ENCODE measurements at regions not wholly inside any gene's neighbourhood (a gene's known extent, or its start where the extent isn't known, plus 50 kb on each side); places are given as distances from the start of the nearest gene placed in this dataset.

DNA sequence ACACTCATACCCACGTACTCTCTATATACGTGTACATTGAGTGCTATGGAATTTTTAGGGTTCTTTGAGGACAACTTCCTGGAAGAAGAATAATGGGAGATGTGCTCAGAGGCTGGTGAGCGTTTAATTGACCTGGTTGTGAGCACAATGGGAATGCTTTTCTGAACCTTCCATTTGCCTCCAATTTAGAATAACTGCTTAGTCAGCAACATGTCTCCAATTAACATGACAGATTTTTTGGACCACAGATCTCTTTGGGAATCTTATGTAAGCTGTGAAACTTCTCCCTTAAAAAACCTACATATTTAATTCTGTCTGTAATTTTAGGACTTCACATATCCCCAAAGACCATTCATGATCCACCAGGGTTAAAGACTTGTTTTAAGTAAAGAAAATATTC is 166.7 kb upstream of the TNP1 start:
- H3K4me1 Mint-ChIP-seq, result no peaks in the 10 kb centered on the region
- DNase-seq, result no peak
- no peak overlapping the region for H3K27ac Mint-ChIP-seq
- no peaks in the 10 kb centered on the region for H3K9me3 Mint-ChIP-seq
- CTCF ChIA-PET, result no interaction called here
- no peak overlapping the region for H3K4me3 Mint-ChIP-seq
- H3K36me3 Mint-ChIP-seq, result no peaks in the 10 kb centered on the region
- H3K27me3 Mint-ChIP-seq, result peaks cover 19% of the 10 kb centered on the region

DNA sequence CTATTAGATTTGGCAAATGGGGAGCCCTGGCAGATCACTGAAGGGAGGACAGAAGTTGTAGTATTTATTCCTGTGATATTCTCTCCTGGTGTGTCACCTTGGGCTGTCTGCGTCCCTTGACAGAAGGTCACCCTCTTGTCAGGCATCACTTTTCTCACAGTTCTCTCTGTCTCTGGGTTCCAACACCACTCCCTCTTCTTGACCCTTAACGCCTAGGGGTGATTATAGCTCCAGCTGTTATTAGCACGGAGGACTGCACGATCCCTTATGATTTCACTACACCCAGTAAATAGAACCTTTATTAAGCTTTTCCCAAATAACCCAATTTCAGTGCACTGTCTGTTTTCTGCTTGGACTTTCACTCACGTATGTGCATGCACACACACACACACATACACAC is 166.3 kb upstream of the TNP1 start:
- H3K4me1 Mint-ChIP-seq, result no peaks in the 10 kb centered on the region
- DNase-seq, result no peak
- peaks cover 22% of the 10 kb centered on the region for H3K27me3 Mint-ChIP-seq
- H3K27ac Mint-ChIP-seq, result no peak overlapping the region
- H3K4me3 Mint-ChIP-seq, result no peak overlapping the region
- no peaks in the 10 kb centered on the region for H3K9me3 Mint-ChIP-seq
- no peaks in the 10 kb centered on the region for H3K36me3 Mint-ChIP-seq
- CTCF ChIA-PET, result no interaction called here

DNA sequence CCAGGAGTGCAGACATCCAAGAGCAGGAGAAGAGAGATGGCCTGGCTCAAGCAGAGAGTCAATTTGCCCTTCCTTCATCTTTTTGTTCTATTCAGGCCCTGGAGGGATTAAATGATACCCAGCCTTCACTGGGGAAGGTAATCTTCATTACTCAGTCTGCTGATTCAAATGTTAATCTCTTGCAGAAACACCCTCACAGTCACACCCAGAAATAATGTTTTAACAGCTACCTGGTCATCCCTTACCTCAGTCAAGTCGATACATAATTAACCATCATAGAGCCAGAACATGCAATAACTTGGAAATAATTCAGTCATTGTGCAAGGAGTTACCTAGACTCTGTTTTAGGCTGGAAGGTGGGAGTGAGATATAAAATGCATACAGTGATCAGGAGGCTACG is 163.7 kb upstream of the TNP1 start:
- no peaks in the 10 kb centered on the region for H3K9me3 Mint-ChIP-seq
- H3K4me1 Mint-ChIP-seq, result no peaks in the 10 kb centered on the region
- CTCF ChIA-PET, result no interaction called here
- no peak for DNase-seq
- H3K4me3 Mint-ChIP-seq, result no peak overlapping the region
- H3K36me3 Mint-ChIP-seq, result no peaks in the 10 kb centered on the region
- peaks cover 4% of the 10 kb centered on the region for H3K27me3 Mint-ChIP-seq
- no peak overlapping the region for H3K27ac Mint-ChIP-seq

DNA sequence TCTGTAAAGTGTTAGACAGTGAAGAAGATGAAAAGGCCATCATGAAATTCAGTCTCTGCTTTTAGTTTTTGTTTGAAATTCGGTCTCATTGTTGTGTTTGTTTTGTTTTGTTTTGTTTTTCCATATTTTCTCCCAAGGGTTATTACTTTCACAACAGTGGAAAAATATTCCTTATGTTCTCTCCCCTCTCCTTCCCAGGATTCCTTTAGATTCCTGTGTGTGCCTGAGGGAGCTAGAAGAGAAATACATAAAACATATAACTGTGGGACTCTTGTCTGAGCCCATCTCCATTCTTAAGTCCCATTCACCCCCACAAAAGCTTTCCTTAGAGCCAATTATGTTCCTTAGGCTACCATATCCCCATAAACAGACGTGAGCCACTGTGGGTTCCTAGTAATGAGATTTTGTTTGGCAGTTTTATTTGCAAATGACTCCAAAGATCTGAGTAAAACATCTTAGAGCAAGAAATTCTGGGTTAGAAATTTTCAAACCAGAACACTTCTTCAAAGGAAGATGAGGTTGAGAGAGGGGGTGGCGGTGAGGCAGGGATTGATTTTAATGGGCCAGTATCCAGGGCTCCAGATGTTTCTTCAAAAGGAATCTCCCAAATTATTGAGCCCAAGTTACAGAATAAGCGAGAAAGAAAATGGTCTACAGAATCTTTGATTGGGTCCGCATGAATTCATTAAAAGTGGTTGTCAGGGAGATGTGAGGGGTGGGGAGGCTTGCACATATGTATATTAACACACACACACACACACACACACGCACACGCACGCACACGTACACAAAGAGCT is 157.8 kb upstream of the TNP1 start:
- Mint-ChIP-seq H3K9me3 (no peaks in the 10 kb centered on the region), H3K4me3 (no peak overlapping the region), H3K27ac (no peak overlapping the region), H3K36me3 (no peaks in the 10 kb centered on the region), H3K27me3 (peaks cover 39% of the 10 kb centered on the region), H3K4me1 (no peaks in the 10 kb centered on the region)
- CTCF ChIA-PET, result interaction anchor here (1.0 kb wide), 1 partner anchor 149 kb away, joined by 3 read pairs; no protein-coding TSS in a partner anchor
- DNase-seq, result no peak

DNA sequence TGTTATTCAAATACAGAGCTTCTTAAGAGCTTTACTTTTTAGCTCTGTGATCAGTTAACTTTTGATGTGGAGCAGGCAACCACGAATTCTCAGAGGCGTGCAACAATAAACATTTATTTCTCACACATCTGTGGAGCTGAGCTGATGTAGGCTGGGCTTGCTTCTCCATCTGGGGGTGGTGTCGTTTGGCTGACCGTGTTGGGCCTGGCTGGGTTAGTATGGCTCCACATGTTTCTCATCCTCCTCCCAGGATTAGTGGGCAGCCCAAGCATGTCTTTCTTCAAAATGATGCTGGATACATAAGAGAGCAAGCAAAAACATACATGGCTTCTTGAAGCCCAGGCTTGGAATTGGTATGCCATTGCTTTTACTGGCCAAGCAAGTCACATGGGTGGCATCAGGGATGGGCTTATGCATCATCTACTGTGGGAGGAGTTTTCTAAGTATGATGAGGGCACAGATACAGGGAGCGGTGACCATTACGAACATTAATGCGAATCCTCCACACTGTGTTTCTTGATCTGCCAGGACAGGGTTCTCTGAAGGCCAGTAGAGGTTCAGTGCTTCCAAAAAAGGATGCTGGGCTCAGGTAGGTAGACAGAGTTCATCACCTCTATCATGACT is 157.0 kb upstream of the TNP1 start:
- no peak overlapping the region for H3K4me3 Mint-ChIP-seq
- peak overlapping the region; percentile 65 for H3K27ac Mint-ChIP-seq
- H3K9me3 Mint-ChIP-seq, result no peaks in the 10 kb centered on the region
- CTCF ChIA-PET, result interaction anchor here (1.0 kb wide), 1 partner anchor 149 kb away, joined by 3 read pairs; no protein-coding TSS in a partner anchor
- no peaks in the 10 kb centered on the region for H3K4me1 Mint-ChIP-seq
- peaks cover 39% of the 10 kb centered on the region for H3K27me3 Mint-ChIP-seq
- DNase-seq, result no peak
- H3K36me3 Mint-ChIP-seq, result no peaks in the 10 kb centered on the region

DNA sequence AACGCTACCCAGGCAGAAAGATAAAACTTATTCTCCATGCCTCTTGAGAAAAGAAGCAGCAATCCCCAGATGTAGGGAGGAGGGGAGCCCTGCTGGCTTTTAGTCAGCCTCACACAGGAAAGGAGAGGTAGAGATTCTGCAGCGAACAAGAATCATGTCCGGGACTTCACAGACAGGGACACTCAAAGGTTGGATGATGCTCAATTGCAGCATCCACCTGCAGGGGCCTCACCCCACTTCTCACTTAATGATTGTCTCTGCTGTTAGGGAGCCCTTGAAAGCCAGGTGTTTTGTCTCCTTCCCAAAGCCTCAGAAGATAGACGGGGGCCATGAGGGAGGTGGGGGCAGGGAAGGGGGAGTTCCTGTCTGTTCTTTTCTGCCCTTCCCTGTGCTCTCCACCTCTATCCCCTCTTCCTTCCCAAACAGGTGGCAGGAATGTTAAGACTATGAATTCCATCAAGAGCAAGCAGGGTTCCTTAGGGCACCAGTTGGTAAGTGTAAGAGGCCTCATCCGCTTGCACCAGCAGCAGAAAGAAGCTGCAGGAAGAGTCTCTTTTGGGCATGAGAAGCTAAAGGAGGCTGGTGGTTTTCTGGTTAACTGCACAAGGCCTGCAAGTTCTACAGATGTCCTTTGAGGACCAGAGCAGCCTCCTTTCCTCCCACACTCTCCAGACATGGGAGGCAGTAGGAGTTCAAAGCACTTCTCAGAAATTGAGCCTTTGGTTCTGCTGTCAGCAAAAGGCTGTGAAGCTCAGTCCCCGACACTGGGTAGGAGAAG is 154.7 kb upstream of the TNP1 start:
- no peak for DNase-seq
- Mint-ChIP-seq H3K4me3 (no peak overlapping the region), H3K27ac (no peak overlapping the region), H3K9me3 (no peaks in the 10 kb centered on the region), H3K4me1 (no peaks in the 10 kb centered on the region), H3K36me3 (no peaks in the 10 kb centered on the region), H3K27me3 (peaks cover 36% of the 10 kb centered on the region)
- CTCF ChIA-PET, result no interaction called here

DNA sequence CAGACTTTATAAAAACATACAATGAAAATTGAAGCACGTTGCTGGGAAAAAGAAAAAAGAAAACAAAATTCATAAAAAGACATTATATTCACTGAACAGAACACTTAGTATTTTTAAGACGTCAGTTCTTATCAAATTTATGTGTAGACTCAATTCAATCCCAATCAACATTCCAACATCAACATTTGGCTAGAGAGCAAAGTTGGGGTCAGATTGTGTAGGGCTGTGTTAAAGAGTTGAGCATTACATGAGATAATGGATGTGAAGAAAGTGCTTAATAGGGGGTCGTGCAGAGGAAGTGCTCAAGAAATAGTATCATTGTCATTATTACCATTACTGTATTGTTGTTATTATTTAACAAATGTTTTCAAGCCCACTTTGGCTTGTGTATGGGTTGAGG is 154.1 kb upstream of the TNP1 start:
- Mint-ChIP-seq H3K9me3 (no peaks in the 10 kb centered on the region), H3K36me3 (no peaks in the 10 kb centered on the region), H3K27ac (no peak overlapping the region)

DNA sequence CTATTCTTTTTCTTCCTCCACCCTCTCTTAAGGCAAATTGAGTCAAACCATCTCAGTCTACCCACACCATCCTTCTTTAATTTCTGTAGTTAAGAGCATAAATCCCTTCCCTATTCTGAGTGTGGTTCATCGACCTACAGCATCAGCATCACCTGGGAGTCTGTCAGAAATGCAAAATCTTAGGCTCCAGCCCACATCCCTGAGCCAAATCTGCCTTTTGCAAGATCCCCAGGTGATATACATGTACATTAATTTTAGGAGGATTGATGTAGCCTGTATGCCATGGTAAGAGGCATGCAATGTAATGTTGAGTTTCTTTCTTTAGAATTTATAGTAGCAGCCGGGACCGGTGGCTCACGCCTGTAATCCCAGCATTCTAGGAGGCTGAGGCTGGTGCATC is 151.7 kb upstream of the TNP1 start:
- H3K27me3 Mint-ChIP-seq, result peaks cover 30% of the 10 kb centered on the region
- CTCF ChIA-PET, result no interaction called here
- no peaks in the 10 kb centered on the region for H3K36me3 Mint-ChIP-seq
- no peak for DNase-seq
- H3K4me1 Mint-ChIP-seq, result no peaks in the 10 kb centered on the region
- H3K4me3 Mint-ChIP-seq, result no peak overlapping the region
- H3K9me3 Mint-ChIP-seq, result no peaks in the 10 kb centered on the region
- no peak overlapping the region for H3K27ac Mint-ChIP-seq

More for the DNA sequence above, 154.1 kb upstream of the TNP1 start:
- Mint-ChIP-seq H3K27me3 (peaks cover 36% of the 10 kb centered on the region), H3K4me1 (no peaks in the 10 kb centered on the region), H3K4me3 (no peak overlapping the region)
- CTCF ChIA-PET, result no interaction called here
- DNase-seq, result no peak

DNA sequence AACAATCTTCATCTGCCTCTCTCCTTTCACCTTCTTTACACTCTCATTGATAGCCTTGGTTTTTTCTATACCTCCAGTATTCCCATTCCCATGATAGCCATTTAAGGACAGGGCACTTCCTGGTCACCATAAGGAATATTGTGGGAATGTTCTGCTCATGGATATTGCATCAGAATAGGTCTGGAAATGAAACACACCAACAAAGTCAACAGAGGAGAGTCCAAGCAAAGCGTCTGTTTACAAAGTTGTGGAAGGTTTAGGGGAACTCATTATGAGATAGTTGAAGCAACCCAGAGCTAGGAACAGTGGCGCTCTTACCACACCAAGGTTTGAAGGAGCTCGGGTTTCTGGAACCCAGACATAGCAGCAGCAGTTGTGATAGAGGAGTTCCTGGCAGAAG is 150.3 kb upstream of the TNP1 start:
- CTCF ChIA-PET, result no interaction called here
- Mint-ChIP-seq H3K27me3 (peaks cover 28% of the 10 kb centered on the region), H3K36me3 (no peaks in the 10 kb centered on the region), H3K27ac (no peak overlapping the region), H3K4me1 (no peaks in the 10 kb centered on the region), H3K4me3 (no peak overlapping the region), H3K9me3 (no peaks in the 10 kb centered on the region)
- no peak for DNase-seq

DNA sequence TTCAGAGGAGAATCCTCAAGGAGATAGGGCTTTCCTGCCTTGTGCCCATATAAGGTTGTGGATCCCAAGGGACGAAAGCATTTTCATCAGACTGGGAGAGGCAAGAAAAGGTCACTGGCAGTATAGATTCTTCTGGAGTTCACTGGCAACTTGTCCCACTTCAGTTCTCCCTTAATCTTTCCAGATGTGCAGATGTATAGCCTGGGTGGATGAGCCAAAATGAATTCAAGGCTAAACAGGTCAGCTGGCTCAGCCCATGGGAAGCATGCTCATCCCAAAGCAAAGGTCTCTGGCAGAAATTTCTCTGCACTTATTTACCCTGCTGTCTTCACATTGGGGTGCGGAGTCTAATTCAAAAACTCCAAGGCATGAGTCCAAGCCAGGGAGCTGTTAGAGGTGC is 148.9 kb upstream of the TNP1 start:
- CTCF ChIA-PET, result interaction anchor here (1.4 kb wide), 1 partner anchor 642 kb away, joined by 3 read pairs; no protein-coding TSS in a partner anchor
- no peaks in the 10 kb centered on the region for H3K9me3 Mint-ChIP-seq
- H3K36me3 Mint-ChIP-seq, result no peaks in the 10 kb centered on the region
- H3K27ac Mint-ChIP-seq, result no peak overlapping the region
- no peaks in the 10 kb centered on the region for H3K4me1 Mint-ChIP-seq
- H3K4me3 Mint-ChIP-seq, result no peak overlapping the region
- peaks cover 15% of the 10 kb centered on the region for H3K27me3 Mint-ChIP-seq
- no peak for DNase-seq

DNA sequence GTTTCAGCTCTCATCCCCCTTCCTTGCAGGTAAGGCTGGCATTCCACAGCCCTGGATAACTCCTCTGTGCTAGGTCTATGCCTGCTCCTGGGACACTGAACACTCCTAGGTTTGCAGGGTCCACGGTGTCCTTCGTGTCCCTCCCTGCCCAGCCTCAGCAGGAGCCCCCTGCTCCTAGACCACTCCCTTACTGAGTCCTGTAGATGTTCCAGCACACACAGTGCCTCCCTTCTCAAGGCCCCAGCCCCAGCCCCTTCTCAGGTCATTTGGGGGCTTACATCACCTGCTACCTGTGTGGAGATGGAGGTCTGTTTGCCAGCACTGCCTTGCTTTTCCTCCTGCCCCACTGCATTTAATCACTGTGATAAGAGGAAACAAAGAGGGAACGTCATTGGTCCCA is 146.4 kb upstream of the TNP1 start:
- peaks cover 12% of the 10 kb centered on the region for H3K27me3 Mint-ChIP-seq
- CTCF ChIA-PET, result no interaction called here
- H3K4me1 Mint-ChIP-seq, result no peaks in the 10 kb centered on the region
- no peaks in the 10 kb centered on the region for H3K9me3 Mint-ChIP-seq
- H3K27ac Mint-ChIP-seq, result no peak overlapping the region
- no peak overlapping the region for H3K4me3 Mint-ChIP-seq
- H3K36me3 Mint-ChIP-seq, result no peaks in the 10 kb centered on the region
- DNase-seq, result no peak

DNA sequence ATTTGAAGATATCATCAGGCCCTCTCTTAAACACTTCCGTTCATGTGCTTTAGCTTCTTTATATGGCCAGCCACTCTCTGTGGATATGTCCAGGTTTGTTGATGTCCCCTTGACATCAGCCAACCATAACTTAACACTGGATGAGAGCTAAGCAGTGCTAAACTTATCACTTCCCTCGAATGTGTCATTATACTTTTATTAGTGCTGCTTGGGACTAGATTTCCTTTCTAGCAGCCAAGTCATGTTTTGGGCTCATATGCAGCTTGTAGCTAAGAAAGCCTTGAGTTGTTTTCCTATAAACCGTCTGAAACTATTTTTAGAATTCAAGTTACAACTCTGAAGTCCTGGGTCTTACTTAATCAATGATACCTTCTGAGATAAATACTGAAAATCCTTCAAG is 144.8 kb upstream of the TNP1 start:
- CTCF ChIA-PET, result no interaction called here
- no peaks in the 10 kb centered on the region for H3K9me3 Mint-ChIP-seq

DNA sequence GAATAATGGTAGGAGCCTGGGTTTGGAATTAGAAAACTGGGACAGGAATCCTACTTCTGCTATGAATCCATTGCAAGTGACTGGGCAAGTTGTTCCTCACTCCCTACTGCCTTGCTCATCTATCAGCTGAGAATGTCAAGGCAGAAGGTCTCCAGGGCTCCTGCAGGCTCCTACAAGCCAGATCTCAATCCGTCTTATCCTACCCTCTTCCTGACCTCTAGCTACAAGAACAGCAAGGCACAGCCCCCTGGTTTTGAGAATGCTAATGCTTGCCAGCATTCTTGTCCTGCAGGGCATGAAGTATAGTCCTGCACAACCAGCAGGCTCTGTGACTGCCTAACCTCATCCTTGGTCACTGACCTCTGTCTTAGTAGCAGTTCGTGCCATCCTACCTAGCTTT is 141.9 kb upstream of the TNP1 start:
- H3K36me3 Mint-ChIP-seq, result no peaks in the 10 kb centered on the region
- H3K27ac Mint-ChIP-seq, result no peak overlapping the region
- no peaks in the 10 kb centered on the region for H3K4me1 Mint-ChIP-seq
- peaks cover 16% of the 10 kb centered on the region for H3K27me3 Mint-ChIP-seq
- no peak overlapping the region for H3K4me3 Mint-ChIP-seq
- H3K9me3 Mint-ChIP-seq, result no peaks in the 10 kb centered on the region
- CTCF ChIA-PET, result no interaction called here
- DNase-seq, result no peak

More for the DNA sequence above, 144.8 kb upstream of the TNP1 start:
- Mint-ChIP-seq H3K4me1 (no peaks in the 10 kb centered on the region), H3K36me3 (no peaks in the 10 kb centered on the region), H3K4me3 (no peak overlapping the region), H3K27ac (no peak overlapping the region), H3K27me3 (peaks cover 12% of the 10 kb centered on the region)
- DNase-seq, result no peak

DNA sequence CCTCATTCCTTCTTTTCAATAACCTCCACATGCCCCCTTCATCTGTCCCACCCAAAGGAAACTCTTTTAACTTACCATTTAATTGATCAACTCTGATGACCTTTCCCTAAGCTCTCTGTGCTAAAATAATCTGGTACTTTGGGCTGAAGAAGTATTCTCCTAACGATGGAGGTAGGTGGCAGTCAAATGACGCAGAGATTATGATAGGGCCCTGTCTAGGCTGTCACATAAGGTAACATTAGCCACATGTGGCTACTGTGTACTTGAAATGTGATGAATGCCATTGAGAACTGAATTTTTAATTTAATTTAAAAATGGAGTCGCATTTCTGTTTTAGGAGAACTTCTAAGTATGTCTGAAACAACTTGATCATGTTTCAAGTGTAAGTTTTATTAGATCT is 140.5 kb upstream of the TNP1 start:
- H3K4me1 Mint-ChIP-seq, result no peaks in the 10 kb centered on the region
- CTCF ChIA-PET, result no interaction called here
- H3K36me3 Mint-ChIP-seq, result no peaks in the 10 kb centered on the region
- H3K27ac Mint-ChIP-seq, result no peak overlapping the region
- H3K4me3 Mint-ChIP-seq, result no peak overlapping the region
- no peak for DNase-seq
- H3K9me3 Mint-ChIP-seq, result no peaks in the 10 kb centered on the region
- H3K27me3 Mint-ChIP-seq, result peaks cover 11% of the 10 kb centered on the region

Data from activated naive CD4-positive, alpha-beta T cell treated with anti-CD3 and anti-CD28 coated beads, Interleukin-2, amount 10 ng/mL, durations not matched to agents 7 days and 5 days (primary cell).